GM18867 (cell line): ENCODE measurements at regions not wholly inside any gene's neighbourhood (a gene's known extent, or its start where the extent isn't known, plus 50 kb on each side); places are given as distances from the start of the nearest gene placed in this dataset.
"Not testable (repeated sequence)": the region's sequence is repeated elsewhere in the genome, so short reads cannot be mapped to it uniquely, and the experiment has no call there.

Experiments used
- ATAC-seq: cut with Tn5 transposase; IDR thresholded peaks from one replicate; pipeline ENCODE4 v1.9.1; 2021; ENCODE audit warnings: mild to moderate bottlenecking, moderate library complexity; ENCODE audit not compliant: unreplicated experiment

DNA sequence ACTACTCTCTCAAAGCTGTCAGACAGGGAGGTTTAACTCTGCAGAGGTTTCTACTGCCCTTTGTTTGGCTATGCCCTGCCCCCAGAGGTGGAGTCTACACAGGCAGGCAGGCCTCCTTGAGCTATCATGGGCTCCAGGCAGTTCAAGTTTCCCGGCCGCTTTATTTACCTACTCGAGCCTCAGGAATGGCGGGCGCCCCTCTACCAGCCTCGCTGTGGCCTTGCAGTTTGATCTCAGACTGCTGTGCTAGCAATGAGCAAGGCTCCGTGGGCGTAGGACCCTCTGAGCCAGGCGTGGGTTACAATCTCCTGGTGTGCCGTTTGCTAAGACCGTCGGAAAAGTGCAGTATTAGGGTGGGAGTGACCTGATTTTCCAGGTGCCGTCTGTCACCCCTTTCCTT, 124.3 kb downstream of the PTCHD1 start:
- ATAC-seq = not testable (repeated sequence)

DNA sequence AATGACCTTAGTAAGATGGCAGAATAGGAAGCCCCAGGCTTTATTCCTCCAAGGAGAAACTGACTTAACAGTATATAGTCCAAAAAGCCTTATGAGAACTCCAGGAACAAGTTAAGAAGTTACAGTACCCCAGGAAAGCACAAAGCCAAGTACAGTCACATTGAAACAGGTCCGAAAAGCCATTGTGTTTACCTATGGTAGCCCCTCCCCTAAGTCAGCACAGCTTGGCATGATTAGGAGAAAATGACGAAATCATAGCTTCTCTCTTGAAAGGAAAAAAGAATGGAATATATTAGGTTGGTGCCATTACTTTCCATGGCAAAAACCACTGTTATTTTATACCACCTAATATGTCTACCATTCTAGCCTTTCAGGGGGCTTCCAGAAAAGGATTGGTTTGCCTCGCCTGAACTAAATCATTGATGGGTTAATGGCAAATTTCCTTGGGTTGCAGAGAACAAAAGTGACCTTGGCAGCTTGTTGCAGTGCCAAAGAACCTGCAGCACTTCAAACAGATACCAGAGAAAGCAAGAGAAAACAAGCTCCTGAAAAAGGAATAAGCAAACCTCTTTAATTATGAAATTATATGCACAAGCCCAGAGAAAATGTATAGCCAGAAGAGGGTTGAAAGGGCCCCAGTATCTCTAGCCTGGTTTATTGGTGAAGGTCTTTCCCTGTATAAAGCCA, 130.6 kb downstream of the PTCHD1 start:
- ATAC-seq = no peak

DNA sequence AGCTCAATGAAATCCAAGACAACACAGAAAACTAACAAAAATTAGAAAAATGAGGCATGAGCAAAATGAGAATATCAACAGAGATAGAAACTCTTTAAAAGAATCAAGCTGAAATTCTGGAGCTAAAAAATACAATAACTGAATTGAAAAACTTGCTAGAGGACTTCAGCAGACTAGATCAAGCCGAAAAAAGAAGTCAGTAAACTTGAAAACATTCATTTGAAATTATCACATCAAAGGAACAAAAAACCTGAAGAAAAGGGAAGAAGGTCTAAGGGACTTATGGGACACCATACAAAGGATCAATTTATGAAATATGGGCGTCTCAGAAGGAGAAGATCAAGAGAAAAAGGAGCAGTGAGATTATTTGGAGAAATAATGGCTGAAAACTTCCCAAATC, 131.3 kb downstream of the PTCHD1 start:
- ATAC-seq = no peak

DNA sequence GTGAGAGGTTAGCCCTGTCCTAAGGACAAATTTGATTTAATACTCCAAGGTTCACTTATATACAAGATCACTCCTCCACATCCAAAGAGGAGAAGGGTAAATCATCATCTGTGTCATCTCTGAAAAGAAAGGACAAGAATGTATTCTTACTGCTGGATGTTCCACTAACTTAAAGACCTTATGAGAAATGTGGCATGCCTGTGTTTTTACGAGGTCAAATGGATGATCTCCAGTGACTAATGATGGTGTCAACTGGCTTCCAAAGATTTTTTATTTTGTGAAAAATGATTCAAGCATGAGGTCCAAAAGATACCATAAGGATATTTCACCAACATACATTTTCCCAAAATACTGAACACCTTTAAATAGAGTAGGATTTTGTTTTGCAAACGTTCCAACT, 143.4 kb downstream of the PTCHD1 start:
- no peak for ATAC-seq

DNA sequence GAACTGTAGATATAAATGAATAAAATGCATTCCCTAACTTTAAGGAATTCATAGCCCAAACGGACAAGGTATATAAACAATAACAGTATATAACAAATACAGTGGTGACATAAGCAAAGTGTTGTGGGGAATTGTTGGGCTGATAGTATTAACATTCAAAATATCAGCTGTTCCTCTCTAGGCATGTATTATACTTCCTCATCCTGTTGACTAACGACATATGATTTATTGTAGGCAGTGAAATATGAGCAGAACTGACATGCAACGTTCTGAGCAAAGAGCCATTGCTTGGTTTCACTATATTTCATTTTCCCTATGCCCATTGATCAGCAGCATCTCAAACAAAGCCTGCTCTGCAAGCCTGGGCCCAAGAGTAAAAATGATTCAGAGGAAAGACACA, 143.9 kb downstream of the PTCHD1 start:
- ATAC-seq = no peak

DNA sequence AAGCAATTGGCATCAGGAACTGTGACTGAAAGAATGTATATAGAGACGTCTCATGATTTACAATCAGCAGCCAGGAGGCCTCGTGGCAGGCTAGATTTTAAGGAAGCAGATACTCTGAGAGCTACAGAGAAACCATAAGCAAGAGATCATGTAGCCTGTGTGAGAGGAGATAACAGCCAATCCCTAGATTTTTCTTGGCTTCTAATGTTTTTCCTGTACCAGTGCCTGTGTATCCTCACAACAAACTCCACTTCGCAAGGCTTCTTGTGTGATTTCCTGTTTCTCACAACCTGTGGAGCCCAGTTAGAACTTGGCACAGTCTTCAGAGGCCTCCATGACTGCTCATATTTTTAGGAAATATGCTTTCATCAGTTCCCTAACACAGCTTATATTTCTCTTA, 147.9 kb downstream of the PTCHD1 start:
- no peak for ATAC-seq

DNA sequence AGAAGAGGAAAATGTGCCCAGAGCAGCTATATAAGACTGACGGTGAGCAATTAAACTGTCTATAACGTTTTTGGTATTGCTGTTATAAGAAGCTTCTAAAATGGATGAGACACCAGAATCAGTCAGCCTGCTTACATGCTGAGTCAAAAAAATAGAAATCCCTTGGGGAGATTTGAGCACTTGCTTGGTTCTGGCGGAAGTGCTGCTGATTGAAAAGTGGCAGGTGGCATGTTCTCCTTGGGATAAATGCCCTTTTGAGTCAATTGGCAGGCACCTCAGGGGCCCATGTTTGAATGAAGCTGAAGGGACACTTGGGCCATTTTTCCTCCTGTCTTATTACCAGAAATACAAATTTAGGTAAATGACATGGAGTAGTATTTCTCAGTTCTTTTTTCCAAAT, 148.7 kb downstream of the PTCHD1 start:
- no peak for ATAC-seq

DNA sequence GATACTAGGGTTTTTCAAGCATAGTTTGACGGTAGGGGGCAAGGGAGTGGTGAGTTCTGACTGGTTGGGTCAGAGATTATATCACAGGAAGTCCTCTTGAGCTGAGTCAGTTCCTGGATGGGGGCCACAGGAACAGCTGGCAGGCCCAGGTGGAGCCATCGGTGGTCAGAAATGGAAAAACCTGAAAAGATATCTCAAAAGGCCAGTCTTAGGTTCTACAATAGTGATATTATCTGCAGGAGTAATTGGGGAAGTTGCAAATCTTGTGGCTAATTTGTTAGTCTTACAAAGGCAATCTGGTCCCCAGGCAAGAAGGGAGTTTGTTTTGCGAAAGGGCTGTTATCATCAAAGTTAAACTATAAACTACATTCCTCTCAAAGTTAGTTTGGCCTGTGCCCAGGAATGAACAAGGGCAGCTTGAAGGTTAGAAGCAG, 159.3 kb downstream of the PTCHD1 start:
- ATAC-seq = peak; percentile 66

DNA sequence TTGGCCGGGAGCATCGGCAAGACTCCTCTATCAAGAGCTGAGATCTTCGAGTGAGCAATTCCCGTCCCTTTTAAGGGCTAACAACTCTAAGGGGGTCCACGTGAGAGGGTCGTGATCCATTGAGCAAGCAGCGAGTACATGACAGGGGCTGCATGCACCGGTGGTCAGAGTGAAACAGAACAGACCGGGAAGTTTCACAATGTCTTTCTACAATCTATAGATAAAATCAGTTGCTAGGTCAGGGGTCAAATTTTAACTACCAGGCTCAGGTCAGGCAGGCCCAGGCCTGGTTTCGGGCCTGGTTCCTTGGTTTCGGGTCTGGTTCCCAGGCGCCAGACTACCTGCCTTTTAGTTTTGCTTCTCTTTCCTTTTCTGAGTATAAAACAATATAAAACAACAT, 160.1 kb downstream of the PTCHD1 start:
- no peak for ATAC-seq

DNA sequence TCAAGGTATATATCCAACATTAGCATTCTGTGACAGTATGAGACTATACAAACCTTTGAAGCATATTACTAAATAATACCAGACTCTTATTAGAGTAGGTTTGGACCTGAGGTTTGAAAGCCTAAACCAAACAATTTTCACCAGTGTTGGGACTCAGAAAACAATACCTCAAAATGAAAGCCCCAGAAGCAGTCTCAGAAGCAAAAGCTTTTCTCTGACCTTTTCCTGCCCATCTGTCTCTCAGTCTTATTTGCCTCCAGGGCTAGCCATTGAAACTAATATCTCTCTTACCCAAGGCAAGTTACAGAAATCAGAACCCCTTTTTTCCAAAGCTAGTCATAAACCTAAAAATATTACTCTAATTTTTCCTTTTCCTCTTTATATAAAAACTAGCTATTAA, 163.3 kb downstream of the PTCHD1 start:
- peak; percentile 75 for ATAC-seq

DNA sequence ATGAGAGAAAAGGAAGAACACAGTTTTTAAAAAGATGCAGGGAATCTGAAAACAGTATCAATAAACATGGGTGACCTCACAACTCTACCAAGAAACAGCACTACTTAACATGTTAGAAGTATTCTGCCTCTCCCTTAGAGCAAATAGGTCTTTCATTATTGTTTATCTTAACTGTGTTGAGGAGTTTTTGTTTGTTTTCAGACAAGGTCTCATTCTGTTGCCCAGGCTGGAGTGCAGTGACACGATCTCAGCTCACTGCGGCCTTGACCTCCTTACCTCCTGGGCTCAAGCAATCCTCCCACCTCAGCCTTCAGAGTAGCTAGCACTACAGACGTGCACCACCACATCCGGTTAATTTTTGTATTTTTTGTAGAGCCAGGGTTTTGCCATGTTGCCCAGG, 165.3 kb upstream of the PRDX4 start:
- no peak for ATAC-seq

DNA sequence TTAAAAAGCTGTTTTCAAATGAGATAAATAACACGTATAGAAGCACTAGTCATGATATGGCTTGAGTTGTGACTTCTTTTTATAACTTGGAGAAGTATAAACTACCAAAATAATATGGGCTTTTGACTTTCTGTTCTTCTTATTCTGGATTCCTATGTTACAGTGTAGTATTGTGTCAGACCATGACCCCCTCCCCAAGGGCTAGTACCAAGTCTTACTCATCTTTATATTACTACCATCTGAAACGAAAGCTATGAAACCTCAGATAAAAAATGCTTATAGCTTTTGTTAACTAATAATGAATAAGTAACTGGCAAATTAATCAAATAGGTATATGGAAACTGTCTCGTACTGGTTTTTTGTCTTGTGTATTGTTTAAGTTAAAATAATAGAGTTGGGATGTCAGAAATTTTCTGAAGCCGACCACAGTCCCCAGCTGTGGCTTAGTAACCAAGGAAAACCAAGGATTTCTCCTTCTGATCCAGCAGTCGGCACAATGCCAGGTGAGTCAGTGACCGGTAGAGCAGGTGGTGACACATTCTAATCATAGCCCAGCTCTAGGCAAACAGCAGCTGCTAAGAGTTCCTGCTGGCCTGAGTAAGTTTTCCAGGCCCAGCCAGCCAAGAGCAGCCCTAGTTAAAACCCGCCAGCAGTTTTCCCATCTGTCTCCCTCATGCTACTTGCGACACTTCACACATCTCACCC, 163.3 kb upstream of the PRDX4 start:
- no peak for ATAC-seq

DNA sequence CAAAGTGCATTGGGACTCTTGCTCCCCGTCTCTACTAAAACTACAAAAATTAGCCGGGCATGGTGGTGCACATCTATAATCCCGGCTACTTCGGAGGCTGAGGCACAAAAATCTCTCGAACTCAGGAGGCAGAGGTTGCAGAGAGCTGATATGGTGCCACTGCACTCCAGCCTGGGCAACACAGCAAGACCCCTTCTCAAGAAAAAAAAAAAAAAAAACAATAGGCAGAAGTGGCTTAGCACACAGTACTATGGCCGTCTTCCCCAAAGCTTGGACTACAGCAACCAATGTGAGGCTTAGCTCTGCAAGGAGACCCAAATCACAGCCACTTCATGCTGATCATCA, 162.8 kb upstream of the PRDX4 start:
- no peak for ATAC-seq

DNA sequence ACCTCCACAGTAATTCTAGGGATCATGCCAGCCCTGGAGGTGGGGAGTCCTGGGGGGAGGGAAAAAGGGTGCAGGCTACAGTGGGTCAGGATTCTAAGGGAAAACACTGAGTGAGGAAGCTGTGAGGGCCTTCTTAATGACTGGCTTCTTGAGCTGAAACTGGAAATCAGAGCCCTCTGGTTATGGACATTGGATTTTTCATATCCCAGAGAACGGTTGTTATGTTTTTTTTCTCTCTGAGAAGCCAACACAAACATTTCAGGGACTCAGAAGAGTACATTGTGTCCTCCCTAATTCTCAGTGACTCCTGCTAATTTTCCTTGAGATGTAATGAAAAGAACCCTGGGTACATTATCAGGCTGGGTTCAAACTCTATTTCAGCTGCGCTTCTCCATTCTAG, 162.4 kb upstream of the PRDX4 start:
- ATAC-seq = no peak

DNA sequence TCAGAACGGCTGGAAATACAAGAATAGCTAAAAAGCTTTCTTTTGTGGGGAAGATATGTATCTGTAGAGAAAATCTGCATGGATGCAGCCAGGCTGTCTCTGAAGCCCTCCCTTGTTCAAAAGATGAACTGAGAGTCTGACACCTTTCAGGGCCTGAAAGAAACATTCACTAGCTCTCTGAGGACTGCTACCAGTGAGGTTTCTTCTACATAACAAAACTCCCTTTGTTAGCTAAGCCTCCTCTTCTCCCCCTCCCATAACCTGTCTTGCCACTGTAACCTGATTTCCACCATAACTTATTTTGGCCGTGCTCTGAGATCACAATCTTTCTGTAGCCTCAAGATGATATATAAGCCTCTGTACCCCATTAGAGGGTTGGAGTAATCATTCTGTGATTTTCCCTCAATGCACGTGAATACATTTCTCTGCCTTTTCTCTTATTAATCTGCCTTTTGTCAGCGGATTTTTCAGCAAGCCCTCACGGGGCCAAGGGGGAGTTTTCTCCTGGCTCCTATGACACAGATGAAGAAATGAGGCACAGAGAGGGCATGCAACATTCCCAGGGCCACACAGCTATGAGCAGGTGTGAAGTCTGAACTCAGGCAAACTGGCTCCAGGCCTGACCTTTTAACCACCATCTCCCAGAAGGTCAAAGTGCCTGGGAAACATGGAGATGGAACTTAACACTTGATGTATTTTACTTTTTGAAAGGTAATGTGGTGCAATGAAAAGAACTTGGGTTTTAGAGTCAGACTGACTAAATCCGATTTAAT, 161.6 kb upstream of the PRDX4 start:
- no peak for ATAC-seq

DNA sequence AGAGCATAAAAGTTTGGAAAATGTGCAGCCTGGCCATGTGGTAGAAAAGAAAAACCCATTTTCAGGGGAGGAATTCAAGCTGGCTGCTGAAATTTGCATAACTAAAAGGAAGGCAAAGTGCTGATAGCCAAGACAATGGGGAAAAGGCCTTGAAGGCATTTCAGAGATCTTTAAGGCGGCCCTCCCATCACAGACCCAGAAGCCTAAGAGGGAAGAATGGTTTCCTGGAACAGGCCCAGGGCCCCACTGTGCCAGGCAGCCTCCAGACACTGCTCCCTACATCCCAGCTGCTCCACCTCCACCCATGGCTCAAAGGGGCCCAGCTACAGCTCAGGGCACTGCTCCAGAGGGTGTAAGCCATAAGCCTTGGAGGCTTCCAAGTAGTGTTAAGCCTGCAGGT, 158.0 kb upstream of the PRDX4 start:
- no peak for ATAC-seq

DNA sequence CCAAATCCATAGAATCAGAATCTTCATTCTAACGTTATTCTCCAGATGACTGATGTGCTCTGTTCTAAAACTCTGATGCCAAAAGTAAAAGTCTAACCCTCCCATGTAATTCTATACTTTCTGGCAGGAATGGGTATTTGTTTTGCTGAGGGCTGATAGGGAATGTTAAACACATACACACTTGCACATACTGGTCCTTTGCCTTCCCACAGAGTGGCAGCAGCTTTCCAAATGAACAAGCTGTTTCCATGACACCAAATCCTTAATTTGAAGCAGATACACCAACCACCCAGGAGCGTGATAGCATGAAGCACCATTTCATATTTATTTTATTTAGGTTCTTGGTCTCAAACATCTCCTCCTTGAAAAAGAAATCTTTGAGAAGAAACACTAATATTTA, 155.5 kb upstream of the PRDX4 start:
- ATAC-seq = no peak

DNA sequence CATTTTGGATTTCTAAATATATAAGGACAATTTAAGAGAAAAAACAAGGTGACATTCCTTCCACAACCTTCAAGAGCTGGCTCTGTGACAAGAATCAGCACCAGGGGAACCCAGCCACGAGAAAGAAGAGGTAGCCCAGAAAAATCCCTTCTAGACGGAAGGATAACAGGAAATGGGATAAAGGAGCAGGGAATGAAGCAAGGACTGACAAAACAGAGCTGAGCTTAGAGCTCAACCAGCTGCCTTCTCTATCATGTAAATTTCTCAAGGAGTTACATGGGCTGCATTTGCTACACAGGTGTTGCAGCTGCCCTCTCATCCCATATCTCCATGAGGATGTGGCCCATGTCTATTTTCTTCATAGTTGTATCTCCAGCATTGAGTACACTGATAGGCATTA, 154.2 kb upstream of the PRDX4 start:
- no peak for ATAC-seq

DNA sequence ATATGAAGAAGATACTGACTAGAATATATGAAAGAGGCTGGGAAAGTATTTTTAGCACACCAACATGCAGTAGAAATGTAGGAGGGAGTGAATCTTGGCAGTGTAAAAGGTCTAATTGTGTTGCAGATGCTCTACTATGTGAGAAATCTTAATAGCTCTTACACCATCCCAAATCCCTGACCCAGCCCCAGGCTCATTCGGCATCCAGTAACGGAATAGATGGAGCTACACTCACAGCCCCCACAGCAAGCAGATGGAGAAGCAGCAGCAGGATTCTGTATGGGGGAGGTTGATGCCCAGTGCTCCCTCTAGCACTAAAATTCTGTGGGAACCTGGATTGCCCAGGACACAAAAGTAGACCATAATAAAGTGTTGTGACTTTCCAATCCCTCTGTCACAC, 153.2 kb upstream of the PRDX4 start:
- no peak for ATAC-seq

DNA sequence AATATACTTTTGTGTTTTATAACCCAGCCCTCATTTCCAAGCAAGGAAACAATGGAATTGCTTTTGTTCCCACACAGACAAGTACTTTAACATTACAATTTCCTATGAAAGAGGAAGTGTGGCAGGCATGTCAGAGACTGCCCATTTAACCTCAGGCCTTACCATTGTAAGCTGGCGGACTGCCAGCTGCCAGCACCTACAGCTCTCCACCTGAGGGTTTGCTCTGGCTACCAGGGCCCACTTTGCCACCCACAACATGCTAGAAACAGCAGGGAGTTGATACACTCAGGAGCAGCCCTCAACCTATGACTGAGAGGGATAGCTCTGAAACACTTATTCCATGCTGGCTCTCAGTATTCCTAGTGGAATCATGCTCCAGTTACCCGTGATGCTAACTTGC, 152.3 kb upstream of the PRDX4 start:
- ATAC-seq = peak; percentile 78

DNA sequence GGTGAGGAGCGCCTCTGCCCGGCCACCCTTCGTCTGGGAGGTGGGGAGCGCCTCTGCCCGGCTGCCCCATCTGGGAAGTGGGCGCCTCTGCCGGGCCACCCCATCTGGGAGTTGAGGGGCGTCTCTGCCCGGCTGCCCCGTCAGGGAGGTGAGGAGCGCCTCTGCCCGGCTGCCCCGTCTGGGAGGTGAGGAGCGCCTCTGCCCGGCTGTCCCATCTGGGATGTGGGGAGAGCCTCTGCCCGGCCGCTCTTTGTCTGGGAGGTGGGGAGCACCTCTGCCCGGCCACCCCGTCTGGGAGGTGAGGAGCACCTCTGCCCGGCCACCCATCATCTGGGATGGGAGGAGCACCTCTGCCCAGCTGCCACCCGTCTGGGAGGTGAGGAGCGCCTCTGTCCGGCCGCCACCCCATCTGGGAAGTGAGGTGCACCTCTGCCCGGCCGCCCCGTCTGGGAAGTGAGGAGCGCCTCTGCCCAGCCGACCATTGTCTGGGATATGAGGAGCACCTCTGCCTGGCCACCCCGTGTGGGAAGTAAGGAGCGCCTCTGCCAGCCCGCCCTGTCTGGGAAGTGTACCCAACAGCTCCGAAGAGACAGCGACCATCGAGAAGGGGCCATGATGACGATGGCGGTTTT, 144.2 kb upstream of the PRDX4 start:
- ATAC-seq = not testable (repeated sequence)

DNA sequence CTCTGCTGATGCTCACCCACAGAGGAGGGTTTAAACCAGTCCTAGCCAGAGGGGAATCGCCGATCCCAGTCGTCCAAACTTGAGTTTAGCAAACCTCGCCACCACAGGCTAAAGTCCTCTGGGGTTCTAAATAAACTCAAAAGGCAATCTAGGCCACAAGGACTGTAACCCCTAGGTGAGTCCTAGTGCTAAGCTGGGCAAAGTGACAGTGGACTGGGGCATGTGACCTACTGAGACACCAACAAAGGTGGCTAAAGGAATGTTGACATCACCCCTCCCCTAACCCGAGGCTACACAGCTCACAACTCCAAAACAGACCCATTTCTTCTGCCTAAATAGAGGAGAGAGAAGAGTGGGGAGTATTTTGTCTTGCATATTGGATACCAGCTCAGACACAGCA, 142.8 kb upstream of the PRDX4 start:
- no peak for ATAC-seq
